D721Med (cell line): ENCODE measurements at regions not wholly inside any gene's neighbourhood (a gene's known extent, or its start where the extent isn't known, plus 50 kb on each side); places are given as distances from the start of the nearest gene placed in this dataset.

Experiments used
- DNase-seq: peaks from one replicate; pipeline ENCODE4 v3.0.0; 2011; ENCODE audit warnings: low spot score; ENCODE audit not compliant: insufficient read length
- FAIRE-seq: peaks from 2 replicates; lab custom pipeline; 2011; peaks lifted over from hg19 to GRCh38; lab: Jason Lieb, UNC
- TF ChIP-seq, protein P1 (sequence below): IDR thresholded peaks from 2 replicates; pipeline ENCODE4 v1.5.1; 2012; ENCODE audit warnings: mild to moderate bottlenecking, control low read depth; ENCODE audit not compliant: insufficient read depth; ENCODE audit errors: missing control alignments

DNA sequence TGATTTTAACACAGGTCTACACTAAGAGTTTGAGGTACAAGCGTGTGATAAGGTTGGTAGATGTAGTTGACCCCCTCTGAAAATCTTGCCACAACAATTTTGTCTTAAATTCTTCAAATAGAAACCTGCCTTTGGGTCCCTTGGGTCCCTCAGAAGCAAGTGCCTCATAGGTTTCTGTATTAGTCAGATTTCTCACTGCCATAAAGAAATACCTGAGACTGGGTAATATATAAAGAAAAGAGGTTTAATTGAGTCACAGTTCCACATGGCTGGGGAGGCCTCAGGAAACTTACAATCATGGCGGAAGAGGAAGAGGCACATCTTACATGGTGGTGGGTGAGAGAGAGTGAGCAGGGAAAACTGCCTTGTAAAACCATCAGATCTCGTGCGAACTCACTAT lies 301.2 kb downstream of the MAP2K6 start:
- DNase-seq (no peak), FAIRE-seq (no peak)
- TF ChIP-seq, protein P1, sequence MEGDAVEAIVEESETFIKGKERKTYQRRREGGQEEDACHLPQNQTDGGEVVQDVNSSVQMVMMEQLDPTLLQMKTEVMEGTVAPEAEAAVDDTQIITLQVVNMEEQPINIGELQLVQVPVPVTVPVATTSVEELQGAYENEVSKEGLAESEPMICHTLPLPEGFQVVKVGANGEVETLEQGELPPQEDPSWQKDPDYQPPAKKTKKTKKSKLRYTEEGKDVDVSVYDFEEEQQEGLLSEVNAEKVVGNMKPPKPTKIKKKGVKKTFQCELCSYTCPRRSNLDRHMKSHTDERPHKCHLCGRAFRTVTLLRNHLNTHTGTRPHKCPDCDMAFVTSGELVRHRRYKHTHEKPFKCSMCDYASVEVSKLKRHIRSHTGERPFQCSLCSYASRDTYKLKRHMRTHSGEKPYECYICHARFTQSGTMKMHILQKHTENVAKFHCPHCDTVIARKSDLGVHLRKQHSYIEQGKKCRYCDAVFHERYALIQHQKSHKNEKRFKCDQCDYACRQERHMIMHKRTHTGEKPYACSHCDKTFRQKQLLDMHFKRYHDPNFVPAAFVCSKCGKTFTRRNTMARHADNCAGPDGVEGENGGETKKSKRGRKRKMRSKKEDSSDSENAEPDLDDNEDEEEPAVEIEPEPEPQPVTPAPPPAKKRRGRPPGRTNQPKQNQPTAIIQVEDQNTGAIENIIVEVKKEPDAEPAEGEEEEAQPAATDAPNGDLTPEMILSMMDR = no peak

DNA sequence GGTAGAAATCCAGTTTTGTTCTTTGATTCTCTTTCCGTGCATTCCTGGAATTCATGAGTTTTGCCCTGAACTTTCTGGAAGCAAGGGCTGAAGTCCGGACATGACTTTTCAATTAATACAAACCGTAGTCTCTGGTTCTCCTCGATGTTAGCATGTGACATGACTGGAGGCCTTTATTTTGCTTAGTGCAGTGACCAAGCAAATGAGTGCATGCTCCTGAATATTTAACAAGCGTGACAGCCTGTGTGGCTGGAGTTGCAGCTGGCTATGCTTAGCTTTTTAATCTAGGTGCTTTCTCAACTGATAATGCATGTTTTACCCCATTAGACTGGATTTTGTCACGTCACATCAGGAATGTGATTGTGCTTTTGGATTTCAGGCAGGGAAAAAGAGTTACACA lies 302.1 kb downstream of the MAP2K6 start:
- FAIRE-seq = no peak
- no peak for DNase-seq
- TF ChIP-seq, protein P1 = no peak

DNA sequence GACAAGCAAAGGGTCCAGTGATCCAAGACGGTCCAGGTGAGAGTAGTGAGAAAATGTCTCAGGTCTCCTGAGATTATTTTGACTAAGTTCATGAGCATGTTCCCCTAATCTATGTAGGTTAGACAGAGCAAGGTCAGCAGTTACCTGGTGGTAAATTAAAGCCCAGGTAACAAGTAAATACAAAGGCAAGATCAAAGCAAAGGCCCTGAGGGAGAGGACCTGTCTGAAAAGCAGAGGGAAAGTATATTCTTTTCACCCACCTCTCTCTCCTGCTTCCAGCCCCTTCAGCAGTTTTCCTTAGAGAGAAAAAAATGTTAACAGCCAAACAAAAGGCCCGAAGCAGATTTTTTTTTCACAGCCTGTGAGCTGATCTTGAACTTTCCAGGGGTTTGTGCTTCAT lies 302.7 kb downstream of the MAP2K6 start:
- TF ChIP-seq, protein P1 = no peak
- FAIRE-seq = no peak

DNA sequence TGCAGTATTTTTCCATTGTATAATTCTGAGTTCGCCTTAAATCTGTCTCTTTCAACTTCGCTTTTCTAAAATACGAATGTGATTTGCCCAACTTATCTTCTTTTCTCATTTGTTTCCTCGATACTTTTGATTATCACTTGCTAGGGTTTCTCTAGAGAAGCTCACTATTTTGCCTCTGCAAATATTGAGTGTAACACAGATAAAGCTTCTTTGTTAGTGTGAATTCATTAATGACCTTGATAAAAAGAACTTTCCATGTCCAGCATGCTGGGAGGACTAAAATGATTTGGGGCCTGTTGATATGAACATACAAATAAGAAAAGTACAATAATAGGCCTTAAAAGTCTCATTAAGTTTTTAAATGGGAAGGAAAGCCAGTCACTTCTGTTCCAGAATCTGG lies 303.3 kb downstream of the MAP2K6 start:
- TF ChIP-seq, protein P1 = no peak
- DNase-seq = no peak
- no peak for FAIRE-seq

More for the DNA sequence above, 302.7 kb downstream of the MAP2K6 start:
- no peak for DNase-seq

DNA sequence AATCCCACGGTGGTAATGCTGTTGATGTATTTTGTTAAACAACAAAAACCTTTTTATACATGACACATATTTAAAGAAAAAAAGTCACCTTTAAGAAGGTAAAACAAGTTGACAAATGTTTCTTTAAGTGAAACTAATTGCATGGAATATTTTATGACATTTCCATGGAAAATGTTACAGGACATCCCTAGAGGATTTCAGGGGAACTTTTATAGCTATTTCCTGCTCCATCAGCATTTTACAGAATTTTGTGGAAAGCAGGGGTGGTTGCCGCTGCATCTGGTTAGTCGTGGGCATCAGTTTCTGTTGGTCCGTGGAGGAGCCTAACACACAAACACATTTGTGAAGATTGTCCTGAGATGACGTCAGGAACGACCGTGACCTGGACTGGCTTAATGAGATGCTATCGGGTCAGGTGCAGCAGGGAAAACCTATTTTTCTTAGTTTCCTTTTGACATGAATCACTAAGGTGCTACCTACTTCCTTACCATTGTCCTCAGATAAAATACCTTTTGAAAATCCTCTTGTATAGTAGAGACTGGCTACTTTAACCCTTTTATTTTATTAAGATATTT lies 305.1 kb downstream of the MAP2K6 start:
- no peak for FAIRE-seq
- TF ChIP-seq, protein P1 = no peak
- no peak for DNase-seq

DNA sequence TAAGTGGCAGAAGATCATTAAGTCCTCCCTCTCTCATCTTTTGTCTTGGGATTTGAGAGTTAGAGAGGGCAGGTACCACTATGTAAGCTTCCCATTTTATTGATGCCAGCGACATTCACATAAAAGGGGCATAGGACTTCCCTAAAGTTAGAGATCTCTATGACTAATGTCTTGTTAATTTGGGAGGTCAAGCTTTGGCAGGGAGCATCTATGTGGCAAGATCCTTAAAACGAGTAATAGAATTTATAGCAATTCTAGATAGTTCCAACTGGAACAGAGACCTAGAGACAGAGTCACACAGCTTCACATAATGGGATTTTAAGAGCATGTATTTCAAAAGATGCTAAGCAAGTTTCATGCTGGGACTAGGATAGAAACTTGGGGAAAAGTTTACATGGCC lies 308.0 kb downstream of the MAP2K6 start:
- no peak for DNase-seq
- no peak for FAIRE-seq
- TF ChIP-seq, protein P1 = no peak

DNA sequence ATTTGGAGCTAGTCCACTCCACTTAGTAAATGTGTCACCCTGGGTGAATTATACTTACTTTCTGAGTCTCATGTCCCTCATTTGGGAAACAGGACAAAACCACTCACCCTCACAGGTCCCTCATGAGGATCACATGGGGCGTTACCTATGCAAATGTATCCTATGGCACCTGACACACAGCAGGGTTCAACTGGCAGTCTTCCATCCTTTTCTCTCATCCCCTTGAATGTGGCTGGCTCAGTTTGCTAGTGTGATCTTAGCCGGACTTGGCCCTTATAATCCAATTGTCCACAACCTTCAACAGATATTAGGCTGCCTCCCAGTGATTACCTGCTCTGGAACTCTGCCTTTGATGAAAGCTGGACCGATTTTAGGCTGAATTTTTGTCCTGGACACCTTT lies 308.8 kb downstream of the MAP2K6 start:
- TF ChIP-seq, protein P1 = no peak
- DNase-seq (no peak), FAIRE-seq (no peak)
